Ascending aorta (tissue), 2 donors: ENCODE measurements at regions not wholly inside any gene's neighbourhood (a gene's known extent, or its start where the extent isn't known, plus 50 kb on each side); places are given as distances from the start of the nearest gene placed in this dataset.

Experiments used
- DNase-seq, 2 donors: peaks; one replicate each; pipeline ENCODE4 v3.0.0-alpha.2; 2019; ENCODE audit warnings: low spot score in 2 of 2
- H3K27ac ChIP-seq, 2 donors: fragments of 200-600 bp; sonication (generic); one replicate each; pipeline ENCODE4 v1.5.1; 2016 to 2017; ENCODE audit warnings: mild to moderate bottlenecking in 1 of 2
- H3K27me3 ChIP-seq: fragments of 200-600 bp; sonication (generic); one replicate; pipeline ENCODE4 v1.5.1; 2017
- H3K36me3 ChIP-seq, 2 donors: fragments of 200-600 bp; sonication (generic); one replicate each; pipeline ENCODE4 v1.5.1; 2016
- H3K4me1 ChIP-seq, 2 donors: fragments of 200-600 bp; sonication (generic); one replicate each; pipeline ENCODE4 v1.5.1; 2016 to 2017; ENCODE audit warnings: mild to moderate bottlenecking in 1 of 2
- H3K4me3 ChIP-seq, 2 donors: fragments of 200-600 bp; sonication (generic); one replicate each; pipeline ENCODE4 v1.5.1; 2016 to 2017; ENCODE audit warnings: mild to moderate bottlenecking in 1 of 2
- H3K9me3 ChIP-seq, 2 donors: fragments of 200-600 bp; sonication (generic); one replicate each; pipeline ENCODE4 v1.5.1; 2016
- CTCF ChIP-seq, 3 experiments: fragments of 200-600 bp in 2 of 3; fragments of 450-650 bp in 1 of 3; sonication (generic) in 2 of 3; IDR thresholded peaks; one replicate each; pipeline ENCODE4 v1.5.1; 2016 to 2019; ENCODE audit warnings: antibody characterized with exemption in 3 of 3, mild to moderate bottlenecking in 1 of 3, moderate library complexity in 1 of 3
- intact Hi-C: fragments of 100-400 bp; cut with DNase I; formaldehyde crosslinking; loops from one replicate; pipeline ENCODE4 v1.15.1; 2023

- Histone ChIP-seq H3K27me3 (no peaks in the 10 kb centered on the region), H3K4me1 (no peaks in the 10 kb centered on the region), H3K36me3 (no peaks in the 10 kb centered on the region), H3K9me3 (peaks cover 11 to 13% of the 10 kb centered on the region in 2 donors), H3K27ac (no peak overlapping the region), H3K4me3 (no peak overlapping the region)
- intact Hi-C loops, result no loop called here
- TF ChIP-seq CTCF (IDR thresholded peaks at IDR 0.05), result no peak
- DNase-seq, result no peak
Observed at GRCh38 chr16:88289001-88289400, 93.8 kb upstream of the ZNF469 start.

GRCh38 chr16:88289561-88289960 lies 93.2 kb upstream of the ZNF469 start:
- Histone ChIP-seq H3K9me3 (peaks cover 11 to 13% of the 10 kb centered on the region in 2 donors), H3K27me3 (no peaks in the 10 kb centered on the region), H3K4me1 (no peaks in the 10 kb centered on the region), H3K4me3 (no peak overlapping the region), H3K36me3 (no peaks in the 10 kb centered on the region), H3K27ac (no peak overlapping the region)
- intact Hi-C loops, result no loop called here
- no peak for TF ChIP-seq CTCF (IDR thresholded peaks at IDR 0.05)
- DNase-seq, result no peak

GRCh38 chr16:88289968-88290401 lies 92.8 kb upstream of the ZNF469 start:
- TF ChIP-seq CTCF (IDR thresholded peaks at IDR 0.05), result no peak
- intact Hi-C loops, result no loop called here
- H3K27me3 ChIP-seq, result no peaks in the 10 kb centered on the region
- no peaks in the 10 kb centered on the region for H3K4me1 ChIP-seq
- no peak overlapping the region for H3K4me3 ChIP-seq
- no peaks in the 10 kb centered on the region for H3K36me3 ChIP-seq
- H3K9me3 ChIP-seq, result peaks cover 11 to 13% of the 10 kb centered on the region in 2 donors
- no peak for DNase-seq
- H3K27ac ChIP-seq, result no peak overlapping the region

GRCh38 chr16:88290850-88291830 lies 91.6 kb upstream of the ZNF469 start:
- intact Hi-C loops, result no loop called here
- no peak for TF ChIP-seq CTCF (IDR thresholded peaks at IDR 0.05)

GRCh38 chr16:88292007-88292970 lies 90.5 kb upstream of the ZNF469 start:
- no peak for TF ChIP-seq CTCF (IDR thresholded peaks at IDR 0.05)
- Histone ChIP-seq H3K4me3 (no peak overlapping the region), H3K9me3 (peaks cover 4 to 6% of the 10 kb centered on the region in 2 donors), H3K27me3 (no peaks in the 10 kb centered on the region), H3K27ac (no peak overlapping the region), H3K4me1 (no peaks in the 10 kb centered on the region), H3K36me3 (no peaks in the 10 kb centered on the region)
- DNase-seq, result no peak
- intact Hi-C loops, result no loop called here

More at GRCh38 chr16:88290850-88291830, 91.6 kb upstream of the ZNF469 start:
- DNase-seq, result no peak
- Histone ChIP-seq H3K36me3 (no peaks in the 10 kb centered on the region), H3K4me1 (no peaks in the 10 kb centered on the region), H3K9me3 (peaks cover 11 to 13% of the 10 kb centered on the region in 2 donors), H3K27me3 (no peaks in the 10 kb centered on the region), H3K27ac (no peak overlapping the region), H3K4me3 (no peak overlapping the region)
